Brain microvascular endothelial cell (primary cell): ENCODE measurements at regions not wholly inside any gene's neighbourhood (a gene's known extent, or its start where the extent isn't known, plus 50 kb on each side); places are given as distances from the start of the nearest gene placed in this dataset.

Experiments used
- DNase-seq: peaks from one replicate; pipeline ENCODE4 v3.0.0-alpha.2; 2020
- H3K27ac ChIP-seq: fragments of 250-450 bp; sonication (Bioruptor Pico); 2 replicates; pipeline ENCODE4 v1.5.1; 2020; ENCODE audit warnings: mild to moderate bottlenecking, moderate library complexity
- H3K27me3 ChIP-seq: fragments of 250-450 bp; sonication (Bioruptor Pico); replicated peaks from 2 replicates; pipeline ENCODE4 v1.5.1; 2020; ENCODE audit warnings: mild to moderate bottlenecking
- H3K36me3 ChIP-seq: fragments of 250-450 bp; sonication (Bioruptor Pico); replicated peaks from 2 replicates; pipeline ENCODE4 v1.5.1; 2020; ENCODE audit warnings: mild to moderate bottlenecking
- H3K4me3 ChIP-seq: 2 replicates; pipeline ENCODE4 v1.5.1; 2011; ENCODE audit warnings: low read depth, mild to moderate bottlenecking, control low read depth, low read length, moderate library complexity
- in situ Hi-C: cut with HindIII; loops from 2 replicates; pipeline ENCODE4 v1.10.0; 2017; ENCODE audit warnings: low sequenced_read_pairs, low pct_ligation_motif_present
- TF ChIP-seq, protein P1 (sequence below): IDR thresholded peaks from 2 replicates; pipeline ENCODE4 v1.5.1; 2011; ENCODE audit warnings: low read depth, mild to moderate bottlenecking, moderate library complexity, low read length, control low read depth, inconsistent platforms; ENCODE audit errors: missing control alignments

GRCh38 chr7:45359776-45360175, 202.2 kb downstream of the RAMP3 start:
- Histone ChIP-seq H3K27ac (no peak overlapping the region), H3K4me3 (no peak overlapping the region), H3K27me3 (no peaks in the 10 kb centered on the region), H3K36me3 (no peaks in the 10 kb centered on the region)
- in situ Hi-C loops, result no loop called here
- TF ChIP-seq, protein P1, sequence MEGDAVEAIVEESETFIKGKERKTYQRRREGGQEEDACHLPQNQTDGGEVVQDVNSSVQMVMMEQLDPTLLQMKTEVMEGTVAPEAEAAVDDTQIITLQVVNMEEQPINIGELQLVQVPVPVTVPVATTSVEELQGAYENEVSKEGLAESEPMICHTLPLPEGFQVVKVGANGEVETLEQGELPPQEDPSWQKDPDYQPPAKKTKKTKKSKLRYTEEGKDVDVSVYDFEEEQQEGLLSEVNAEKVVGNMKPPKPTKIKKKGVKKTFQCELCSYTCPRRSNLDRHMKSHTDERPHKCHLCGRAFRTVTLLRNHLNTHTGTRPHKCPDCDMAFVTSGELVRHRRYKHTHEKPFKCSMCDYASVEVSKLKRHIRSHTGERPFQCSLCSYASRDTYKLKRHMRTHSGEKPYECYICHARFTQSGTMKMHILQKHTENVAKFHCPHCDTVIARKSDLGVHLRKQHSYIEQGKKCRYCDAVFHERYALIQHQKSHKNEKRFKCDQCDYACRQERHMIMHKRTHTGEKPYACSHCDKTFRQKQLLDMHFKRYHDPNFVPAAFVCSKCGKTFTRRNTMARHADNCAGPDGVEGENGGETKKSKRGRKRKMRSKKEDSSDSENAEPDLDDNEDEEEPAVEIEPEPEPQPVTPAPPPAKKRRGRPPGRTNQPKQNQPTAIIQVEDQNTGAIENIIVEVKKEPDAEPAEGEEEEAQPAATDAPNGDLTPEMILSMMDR, result no peak
- no peak for DNase-seq

GRCh38 chr7:45363669-45364068, 206.1 kb downstream of the RAMP3 start:
- in situ Hi-C loops, result no loop called here
- no peak for DNase-seq
- Histone ChIP-seq H3K36me3 (no peaks in the 10 kb centered on the region), H3K4me3 (no peak overlapping the region), H3K27ac (no peak overlapping the region), H3K27me3 (no peaks in the 10 kb centered on the region)
- TF ChIP-seq, protein P1, result no peak

DNA sequence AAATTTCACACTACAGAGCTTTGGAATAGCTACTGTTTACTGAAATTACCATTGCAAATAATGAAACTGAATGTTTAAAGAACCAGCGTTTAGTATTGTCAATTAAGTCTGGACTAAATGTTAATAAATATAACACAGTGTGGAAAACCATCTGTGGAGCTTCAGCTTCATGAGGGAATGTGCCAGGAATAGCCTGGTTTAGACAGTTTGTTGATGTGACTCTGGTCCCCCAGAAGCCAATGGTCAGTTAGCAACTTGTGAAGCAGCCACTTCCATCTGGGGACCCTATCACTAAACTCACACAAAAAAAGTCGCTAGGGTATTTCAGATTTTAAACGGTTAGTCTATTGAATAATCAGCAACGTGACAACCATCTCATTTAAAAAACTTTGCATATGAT, 207.8 kb downstream of the RAMP3 start:
- no peak for DNase-seq
- in situ Hi-C loops, result no loop called here
- Histone ChIP-seq H3K27ac (no peak overlapping the region), H3K27me3 (no peaks in the 10 kb centered on the region), H3K36me3 (no peaks in the 10 kb centered on the region), H3K4me3 (no peak overlapping the region)
- TF ChIP-seq, protein P1, result no peak

- H3K27me3 ChIP-seq, result no peaks in the 10 kb centered on the region
- in situ Hi-C loops, result no loop called here
- DNase-seq, result no peak
- TF ChIP-seq, protein P1, result no peak
- H3K36me3 ChIP-seq, result no peaks in the 10 kb centered on the region
- H3K4me3 ChIP-seq, result no peak overlapping the region
- no peak overlapping the region for H3K27ac ChIP-seq
Measured at GRCh38 chr7:45366475-45366874, 207.7 kb upstream of the ADCY1 start.

GRCh38 chr7:45367026-45367425, 207.1 kb upstream of the ADCY1 start:
- in situ Hi-C loops, result no loop called here
- no peaks in the 10 kb centered on the region for H3K27me3 ChIP-seq
- TF ChIP-seq, protein P1, result no peak
- DNase-seq, result no peak
- H3K27ac ChIP-seq, result no peak overlapping the region
- H3K4me3 ChIP-seq, result no peak overlapping the region
- no peaks in the 10 kb centered on the region for H3K36me3 ChIP-seq

- no peak for DNase-seq
- Histone ChIP-seq H3K4me3 (no peak overlapping the region), H3K27ac (no peak overlapping the region), H3K27me3 (no peaks in the 10 kb centered on the region), H3K36me3 (no peaks in the 10 kb centered on the region)
- TF ChIP-seq, protein P1, result no peak
- in situ Hi-C loops, result no loop called here
Measured at GRCh38 chr7:45368129-45368807, 205.9 kb upstream of the ADCY1 start.
